ENCODE measurements at regions not wholly inside any gene's neighbourhood (a gene's known extent, or its start where the extent isn't known, plus 50 kb on each side); places are given as distances from the start of the nearest gene placed in this dataset.

DNA sequence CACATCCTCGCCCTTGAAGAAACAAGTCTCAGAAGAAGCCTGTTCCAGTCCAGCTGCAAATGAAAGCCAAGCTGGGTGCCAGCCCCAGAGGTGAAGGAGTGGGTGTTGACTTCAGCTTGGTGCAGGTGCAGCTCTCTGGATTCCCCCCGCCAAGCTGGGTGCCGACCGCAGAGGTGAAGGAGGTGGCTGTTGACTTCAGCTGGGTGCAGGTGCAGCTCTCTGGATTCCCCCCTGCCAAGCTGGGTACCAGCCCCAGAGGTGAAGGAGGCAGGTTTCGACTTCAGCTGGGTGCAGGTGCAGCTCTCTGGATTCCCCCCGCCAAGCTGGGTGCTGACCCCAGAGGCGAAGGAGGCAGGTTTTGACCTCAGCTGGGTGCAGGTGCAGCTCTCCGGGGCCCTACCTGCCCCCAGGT, 1234.0 kb downstream of the TBC1D22A start:
- no peaks in the 10 kb centered on the region for H3K79me2 ChIP-seq (ENCODE audit: insufficient read depth, low read length)
- H3K4me2 ChIP-seq (ENCODE audit: low read depth, low read length, poor library complexity, severe bottlenecking): peak overlapping the region; percentile 29
- no peaks in the 10 kb centered on the region for H3K27me3 ChIP-seq (ENCODE audit: low read length)
- no peak overlapping the region for H3K9ac ChIP-seq (ENCODE audit: low read length)
- no peaks in the 10 kb centered on the region for H3F3A ChIP-seq (ENCODE audit: insufficient read depth)
- no peaks in the 10 kb centered on the region for H3K36me3 ChIP-seq (ENCODE audit: low read length)
- H2AFZ ChIP-seq (ENCODE audit: low read depth, low read length, severe bottlenecking): no peak overlapping the region
- H4K20me1 ChIP-seq (ENCODE audit: low read depth, low read length): no peaks in the 10 kb centered on the region
- no peaks in the 10 kb centered on the region for H3K9me3 ChIP-seq (ENCODE audit: insufficient read depth, low read length)
- no peaks in the 10 kb centered on the region for H3K9me2 ChIP-seq (replicated peaks; ENCODE audit: insufficient read depth, low read length)
- TF ChIP-seq, protein P1, sequence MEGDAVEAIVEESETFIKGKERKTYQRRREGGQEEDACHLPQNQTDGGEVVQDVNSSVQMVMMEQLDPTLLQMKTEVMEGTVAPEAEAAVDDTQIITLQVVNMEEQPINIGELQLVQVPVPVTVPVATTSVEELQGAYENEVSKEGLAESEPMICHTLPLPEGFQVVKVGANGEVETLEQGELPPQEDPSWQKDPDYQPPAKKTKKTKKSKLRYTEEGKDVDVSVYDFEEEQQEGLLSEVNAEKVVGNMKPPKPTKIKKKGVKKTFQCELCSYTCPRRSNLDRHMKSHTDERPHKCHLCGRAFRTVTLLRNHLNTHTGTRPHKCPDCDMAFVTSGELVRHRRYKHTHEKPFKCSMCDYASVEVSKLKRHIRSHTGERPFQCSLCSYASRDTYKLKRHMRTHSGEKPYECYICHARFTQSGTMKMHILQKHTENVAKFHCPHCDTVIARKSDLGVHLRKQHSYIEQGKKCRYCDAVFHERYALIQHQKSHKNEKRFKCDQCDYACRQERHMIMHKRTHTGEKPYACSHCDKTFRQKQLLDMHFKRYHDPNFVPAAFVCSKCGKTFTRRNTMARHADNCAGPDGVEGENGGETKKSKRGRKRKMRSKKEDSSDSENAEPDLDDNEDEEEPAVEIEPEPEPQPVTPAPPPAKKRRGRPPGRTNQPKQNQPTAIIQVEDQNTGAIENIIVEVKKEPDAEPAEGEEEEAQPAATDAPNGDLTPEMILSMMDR (IDR thresholded peaks at IDR 0.05; ENCODE audit: insufficient read depth, low read length, poor library complexity, severe bottlenecking): no peak
- TF ChIP-seq EZH2phosphoT487 (conservative IDR thresholded peaks at IDR 0.05; ENCODE audit: low read length): no peak
- peak overlapping the region; percentile 74 for H3K27ac ChIP-seq (ENCODE audit: low read depth, low read length)
- no peak overlapping the region for H3K4me3 ChIP-seq (ENCODE audit: insufficient read depth, low read length, poor library complexity, severe bottlenecking)

DNA sequence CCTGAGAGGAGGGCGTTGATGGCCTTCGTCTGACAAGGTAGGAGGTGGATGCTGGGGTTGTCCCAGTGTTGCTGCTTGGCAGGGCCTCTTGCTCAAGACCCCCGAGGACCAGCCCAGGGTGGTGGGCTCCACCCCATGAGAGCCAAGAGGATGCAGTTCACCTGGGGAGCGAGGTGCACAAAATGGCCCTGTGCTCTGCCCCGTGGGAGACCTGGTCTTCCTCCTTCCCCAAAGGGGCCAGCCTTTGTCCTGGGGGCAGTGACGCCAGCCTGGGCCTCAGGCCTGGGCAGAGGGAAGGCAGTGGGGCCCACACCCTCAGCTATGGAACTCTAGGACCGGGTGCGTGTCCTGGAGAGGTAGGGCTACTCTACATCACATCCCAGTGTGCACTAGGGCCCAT, 1233.3 kb downstream of the TBC1D22A start:
- Histone ChIP-seq H3K9me3 (ENCODE audit: insufficient read depth, low read length) (no peaks in the 10 kb centered on the region), H3K36me3 (ENCODE audit: low read length) (no peaks in the 10 kb centered on the region), H2AFZ (ENCODE audit: low read depth, low read length, severe bottlenecking) (no peak overlapping the region), H3F3A (ENCODE audit: insufficient read depth) (no peaks in the 10 kb centered on the region), H3K27me3 (ENCODE audit: low read length) (no peaks in the 10 kb centered on the region), H3K9ac (ENCODE audit: low read length) (no peak overlapping the region), H3K79me2 (ENCODE audit: insufficient read depth, low read length) (no peaks in the 10 kb centered on the region), H4K20me1 (ENCODE audit: low read depth, low read length) (no peaks in the 10 kb centered on the region), H3K9me2 (replicated peaks; ENCODE audit: insufficient read depth, low read length) (no peaks in the 10 kb centered on the region), H3K4me2 (ENCODE audit: low read depth, low read length, poor library complexity, severe bottlenecking) (peak overlapping the region; percentile 28), H3K4me3 (ENCODE audit: insufficient read depth, low read length, poor library complexity, severe bottlenecking) (no peak overlapping the region), H3K27ac (ENCODE audit: low read depth, low read length) (peak overlapping the region; percentile 64; the same call in 1 of the 2 replicates)
- TF ChIP-seq, protein P1 (IDR thresholded peaks at IDR 0.05; ENCODE audit: insufficient read depth, low read length, poor library complexity, severe bottlenecking): no peak
- TF ChIP-seq EZH2phosphoT487 (conservative IDR thresholded peaks at IDR 0.05; ENCODE audit: low read length): no peak

- H2AFZ ChIP-seq (ENCODE audit: low read depth, low read length, severe bottlenecking): no peak overlapping the region
- no peak overlapping the region for H3K4me2 ChIP-seq (ENCODE audit: low read depth, low read length, poor library complexity, severe bottlenecking)
- H3K27me3 ChIP-seq (ENCODE audit: low read length): no peaks in the 10 kb centered on the region
- no peaks in the 10 kb centered on the region for H3F3A ChIP-seq (ENCODE audit: insufficient read depth)
- H3K36me3 ChIP-seq (ENCODE audit: low read length): no peaks in the 10 kb centered on the region
- no peaks in the 10 kb centered on the region for H3K9me3 ChIP-seq (ENCODE audit: insufficient read depth, low read length)
- no peak overlapping the region for H3K4me3 ChIP-seq (ENCODE audit: insufficient read depth, low read length, poor library complexity, severe bottlenecking)
- no peaks in the 10 kb centered on the region for H3K9me2 ChIP-seq (replicated peaks; ENCODE audit: insufficient read depth, low read length)
- no peak for TF ChIP-seq EZH2phosphoT487 (conservative IDR thresholded peaks at IDR 0.05; ENCODE audit: low read length)
- H3K9ac ChIP-seq (ENCODE audit: low read length): no peak overlapping the region
- no peaks in the 10 kb centered on the region for H3K79me2 ChIP-seq (ENCODE audit: insufficient read depth, low read length)
- H3K27ac ChIP-seq (ENCODE audit: low read depth, low read length): no peak overlapping the region
- H4K20me1 ChIP-seq (ENCODE audit: low read depth, low read length): no peaks in the 10 kb centered on the region
Observed at GRCh38 chr22:47995264-47995627, 1232.8 kb downstream of the TBC1D22A start.

GRCh38 chr22:47994601-47995263, 1232.3 kb downstream of the TBC1D22A start:
- H3K9me3 ChIP-seq (ENCODE audit: insufficient read depth, low read length): no peaks in the 10 kb centered on the region
- H3K9ac ChIP-seq (ENCODE audit: low read length): no peak overlapping the region
- no peaks in the 10 kb centered on the region for H3K9me2 ChIP-seq (replicated peaks; ENCODE audit: insufficient read depth, low read length)
- TF ChIP-seq, protein P1 (IDR thresholded peaks at IDR 0.05; ENCODE audit: insufficient read depth, low read length, poor library complexity, severe bottlenecking): no peak
- no peak for TF ChIP-seq EZH2phosphoT487 (conservative IDR thresholded peaks at IDR 0.05; ENCODE audit: low read length)
- no peak overlapping the region for H3K4me3 ChIP-seq (ENCODE audit: insufficient read depth, low read length, poor library complexity, severe bottlenecking)
- H4K20me1 ChIP-seq (ENCODE audit: low read depth, low read length): no peaks in the 10 kb centered on the region
- no peak overlapping the region for H3K4me2 ChIP-seq (ENCODE audit: low read depth, low read length, poor library complexity, severe bottlenecking)
- no peak overlapping the region for H2AFZ ChIP-seq (ENCODE audit: low read depth, low read length, severe bottlenecking)
- H3K36me3 ChIP-seq (ENCODE audit: low read length): no peaks in the 10 kb centered on the region
- H3K79me2 ChIP-seq (ENCODE audit: insufficient read depth, low read length): no peaks in the 10 kb centered on the region
- H3F3A ChIP-seq (ENCODE audit: insufficient read depth): no peaks in the 10 kb centered on the region
- no peak overlapping the region for H3K27ac ChIP-seq (ENCODE audit: low read depth, low read length)
- H3K27me3 ChIP-seq (ENCODE audit: low read length): no peaks in the 10 kb centered on the region
